Fibroblast of lung (primary cell): ENCODE measurements at regions not wholly inside any gene's neighbourhood (a gene's known extent, or its start where the extent isn't known, plus 50 kb on each side); places are given as distances from the start of the nearest gene placed in this dataset.

Experiments used
- DNase-seq, 2 donors: peaks; one replicate each; pipeline versions ENCODE4 v3.0.0 to v3.0.0-alpha.2; 2010; ENCODE audit warnings: low read depth in 2 of 2
- H2AFZ ChIP-seq: 2 replicates; pipeline ENCODE4 v1.5.1; 2012; ENCODE audit warnings: low read length, control low read depth, inconsistent platforms
- H3K27ac ChIP-seq: 2 replicates; pipeline ENCODE4 v1.5.1; 2011; ENCODE audit warnings: low read length, control low read depth; ENCODE audit not compliant: insufficient read depth
- H3K27me3 ChIP-seq: 2 replicates; pipeline ENCODE4 v1.5.1; 2011; ENCODE audit warnings: mild to moderate bottlenecking, low read length; ENCODE audit not compliant: control insufficient read depth, insufficient read depth
- H3K36me3 ChIP-seq: 2 replicates; pipeline ENCODE4 v1.5.1; 2011; ENCODE audit warnings: low read length; ENCODE audit not compliant: control insufficient read depth, insufficient read depth
- H3K4me1 ChIP-seq: 2 replicates; pipeline ENCODE4 v1.5.1; 2011; ENCODE audit warnings: low read length; ENCODE audit not compliant: control insufficient read depth, insufficient read depth; ENCODE audit errors: extremely low read depth
- H3K4me2 ChIP-seq: 2 replicates; pipeline ENCODE4 v1.5.1; 2011; ENCODE audit warnings: low read length, control low read depth; ENCODE audit not compliant: insufficient read depth; ENCODE audit errors: extremely low read depth
- H3K4me3 ChIP-seq, 4 experiments: fragments of 200-600 bp in 1 of 4; sonication (generic) in 1 of 4; replicated peaks in 1 of 4; 2 replicates each; pipeline ENCODE4 v1.5.1; 2011 to 2016; ENCODE audit warnings: low read length in 4 of 4, low read depth in 3 of 4, mild to moderate bottlenecking in 3 of 4, control low read depth in 2 of 4, inconsistent platforms in 1 of 4, mixed read lengths in 1 of 4; ENCODE audit not compliant: insufficient read depth in 1 of 4; ENCODE audit errors: control extremely low read depth in 1 of 4
- H3K79me2 ChIP-seq: 2 replicates; pipeline ENCODE4 v1.5.1; 2012; ENCODE audit warnings: mild to moderate bottlenecking, low read length, inconsistent platforms; ENCODE audit not compliant: control insufficient read depth, insufficient read depth
- H3K9ac ChIP-seq: 2 replicates; pipeline ENCODE4 v1.5.1; 2011; ENCODE audit warnings: mild to moderate bottlenecking, low read length, control low read depth; ENCODE audit not compliant: insufficient read depth
- H3K9me3 ChIP-seq: 2 replicates; pipeline ENCODE4 v1.5.1; 2012; ENCODE audit warnings: low read depth, low read length; ENCODE audit not compliant: control insufficient read depth, insufficient read depth
- H4K20me1 ChIP-seq: 2 replicates; pipeline ENCODE4 v1.5.1; 2011; ENCODE audit warnings: low read length; ENCODE audit not compliant: control insufficient read depth, insufficient read depth; ENCODE audit errors: extremely low read depth
- EZH2 ChIP-seq: IDR thresholded peaks from 2 replicates; pipeline ENCODE4 v1.5.1; 2012; ENCODE audit warnings: low read length, control low read depth, mild to moderate bottlenecking; ENCODE audit errors: missing control alignments
- TF ChIP-seq, protein P1 (sequence below), 2 donors: IDR thresholded peaks in 1 of 2; conservative IDR thresholded peaks in 1 of 2; 1 replicate in 1 of 2; 2 replicates in 1 of 2; pipeline ENCODE4 v1.5.1; 2011 to 2012; ENCODE audit warnings: low read length in 2 of 2, control low read depth in 1 of 2, inconsistent platforms in 1 of 2, low read depth in 1 of 2, mild to moderate bottlenecking in 1 of 2

DNA sequence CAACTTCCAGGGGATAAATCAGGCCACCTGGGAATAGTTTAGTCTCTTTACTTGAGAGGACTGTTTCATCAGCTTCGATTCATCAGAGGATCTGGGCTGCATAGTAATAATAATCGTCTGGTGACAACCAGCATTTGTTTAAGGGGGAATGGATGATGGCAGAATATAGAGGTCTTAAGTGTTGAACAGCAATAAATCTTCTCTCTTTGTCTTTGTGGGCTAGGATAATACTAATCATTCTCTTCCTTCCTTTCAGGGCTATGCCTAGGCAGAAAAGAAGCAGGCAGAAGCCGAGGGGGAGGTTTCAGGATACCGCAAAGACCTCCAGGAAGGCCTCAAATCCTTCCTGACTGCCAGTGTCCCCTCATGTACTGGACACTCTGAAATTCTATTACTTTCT, 150.4 kb upstream of the GAREM1 start:
- Histone ChIP-seq H3K4me2 (no peak overlapping the region), H3K79me2 (no peaks in the 10 kb centered on the region), H3K9ac (no peak overlapping the region), H3K4me3 (no peak overlapping the region), H3K4me1 (no peaks in the 10 kb centered on the region), H3K36me3 (no peaks in the 10 kb centered on the region), H3K27ac (no peak overlapping the region), H3K27me3 (no peaks in the 10 kb centered on the region), H4K20me1 (no peaks in the 10 kb centered on the region), H3K9me3 (no peaks in the 10 kb centered on the region), H2AFZ (no peak overlapping the region)
- DNase-seq: no peak
- TF ChIP-seq, protein P1, sequence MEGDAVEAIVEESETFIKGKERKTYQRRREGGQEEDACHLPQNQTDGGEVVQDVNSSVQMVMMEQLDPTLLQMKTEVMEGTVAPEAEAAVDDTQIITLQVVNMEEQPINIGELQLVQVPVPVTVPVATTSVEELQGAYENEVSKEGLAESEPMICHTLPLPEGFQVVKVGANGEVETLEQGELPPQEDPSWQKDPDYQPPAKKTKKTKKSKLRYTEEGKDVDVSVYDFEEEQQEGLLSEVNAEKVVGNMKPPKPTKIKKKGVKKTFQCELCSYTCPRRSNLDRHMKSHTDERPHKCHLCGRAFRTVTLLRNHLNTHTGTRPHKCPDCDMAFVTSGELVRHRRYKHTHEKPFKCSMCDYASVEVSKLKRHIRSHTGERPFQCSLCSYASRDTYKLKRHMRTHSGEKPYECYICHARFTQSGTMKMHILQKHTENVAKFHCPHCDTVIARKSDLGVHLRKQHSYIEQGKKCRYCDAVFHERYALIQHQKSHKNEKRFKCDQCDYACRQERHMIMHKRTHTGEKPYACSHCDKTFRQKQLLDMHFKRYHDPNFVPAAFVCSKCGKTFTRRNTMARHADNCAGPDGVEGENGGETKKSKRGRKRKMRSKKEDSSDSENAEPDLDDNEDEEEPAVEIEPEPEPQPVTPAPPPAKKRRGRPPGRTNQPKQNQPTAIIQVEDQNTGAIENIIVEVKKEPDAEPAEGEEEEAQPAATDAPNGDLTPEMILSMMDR (conservative IDR thresholded peaks at IDR 0.05 in 1 of 2, IDR thresholded peaks at IDR 0.05 in 1 of 2; ENCODE audit: low read depth in 1 of 2, low read length in 2 of 2): no peak
- no peak for TF ChIP-seq EZH2

DNA sequence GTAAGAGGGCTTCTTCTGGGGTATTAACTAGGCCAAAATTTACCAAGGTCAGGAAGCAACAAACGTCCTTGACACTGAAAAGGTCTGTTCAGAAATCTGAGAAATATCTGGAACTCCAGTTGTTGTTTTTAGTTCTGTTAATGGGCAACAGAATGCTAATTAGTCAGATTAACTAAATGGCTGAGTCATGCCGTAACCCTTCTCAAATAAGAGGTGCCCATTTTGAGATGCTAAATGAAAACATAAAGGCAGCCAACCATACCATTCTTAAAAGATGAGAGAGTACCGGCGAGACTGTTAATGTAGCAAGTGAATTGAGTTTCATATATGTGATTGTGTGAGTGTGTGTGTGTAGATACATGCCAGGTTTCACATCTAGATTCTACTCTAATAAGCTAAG, 147.9 kb upstream of the GAREM1 start:
- H3K9me3 ChIP-seq: no peaks in the 10 kb centered on the region
- no peak overlapping the region for H2AFZ ChIP-seq
- no peaks in the 10 kb centered on the region for H3K27me3 ChIP-seq
- no peak overlapping the region for H3K4me3 ChIP-seq
- no peaks in the 10 kb centered on the region for H3K36me3 ChIP-seq
- H3K4me2 ChIP-seq: no peak overlapping the region
- no peak for DNase-seq
- H4K20me1 ChIP-seq: no peaks in the 10 kb centered on the region
- H3K79me2 ChIP-seq: no peaks in the 10 kb centered on the region
- TF ChIP-seq EZH2: no peak
- TF ChIP-seq, protein P1 (conservative IDR thresholded peaks at IDR 0.05 in 1 of 2, IDR thresholded peaks at IDR 0.05 in 1 of 2; ENCODE audit: low read depth in 1 of 2, low read length in 2 of 2): no peak
- H3K27ac ChIP-seq: no peak overlapping the region
- H3K9ac ChIP-seq: no peak overlapping the region
- H3K4me1 ChIP-seq: no peaks in the 10 kb centered on the region

DNA sequence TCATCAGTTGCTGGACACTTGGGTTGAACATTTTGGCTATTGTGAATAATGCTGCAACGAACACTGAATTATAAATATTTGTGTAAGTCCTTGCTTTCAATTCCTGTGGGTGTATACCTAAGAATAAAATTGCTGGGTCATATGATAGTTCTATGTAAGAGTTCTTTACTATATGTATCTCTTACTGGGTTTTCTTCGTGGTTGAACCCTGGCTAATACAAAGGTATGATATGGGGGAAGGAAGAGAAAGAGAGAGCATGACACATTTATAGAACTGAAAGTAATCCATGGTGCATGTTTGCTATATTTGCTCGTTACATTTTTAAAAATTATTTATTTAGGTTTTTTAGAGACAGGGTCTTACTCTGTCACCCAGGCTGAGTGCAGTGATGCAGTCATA, 143.1 kb upstream of the GAREM1 start:
- TF ChIP-seq, protein P1 (conservative IDR thresholded peaks at IDR 0.05 in 1 of 2, IDR thresholded peaks at IDR 0.05 in 1 of 2; ENCODE audit: low read depth in 1 of 2, low read length in 2 of 2): no peak
- no peak for TF ChIP-seq EZH2
- H3K4me3 ChIP-seq: no peak overlapping the region
- no peaks in the 10 kb centered on the region for H3K27me3 ChIP-seq
- no peak overlapping the region for H2AFZ ChIP-seq
- H3K9me3 ChIP-seq: no peaks in the 10 kb centered on the region
- no peak overlapping the region for H3K9ac ChIP-seq
- H3K79me2 ChIP-seq: no peaks in the 10 kb centered on the region
- no peaks in the 10 kb centered on the region for H3K36me3 ChIP-seq
- no peak overlapping the region for H3K4me2 ChIP-seq
- H4K20me1 ChIP-seq: no peaks in the 10 kb centered on the region
- no peak for DNase-seq
- no peak overlapping the region for H3K27ac ChIP-seq
- no peaks in the 10 kb centered on the region for H3K4me1 ChIP-seq
